ENCODE measurements at regions not wholly inside any gene's neighbourhood (a gene's known extent, or its start where the extent isn't known, plus 50 kb on each side); places are given as distances from the start of the nearest gene placed in this dataset.

DNA sequence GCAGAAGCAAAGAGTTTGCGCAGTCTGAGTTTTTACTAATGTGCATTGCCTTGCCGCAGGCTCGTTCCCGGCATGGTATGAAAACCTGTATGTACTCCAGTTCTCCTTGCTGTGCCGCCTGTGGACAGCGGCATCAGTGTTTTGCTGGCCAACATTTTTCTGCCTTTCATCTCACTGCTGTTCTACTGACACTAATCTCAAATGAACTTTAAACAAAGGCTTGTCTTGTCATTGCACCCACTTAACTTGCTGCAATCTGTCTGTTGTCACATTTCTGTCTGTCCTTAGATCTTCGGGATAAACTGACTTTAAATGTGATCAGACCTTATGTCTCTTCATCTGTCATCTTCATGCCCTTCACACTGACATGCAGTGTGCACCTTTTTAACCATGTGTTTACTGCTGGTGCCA, 71.7 kb upstream of the ZNRF2 start:
- Histone ChIP-seq H3K4me3 (replicated peaks in 1 of 2; ENCODE audit: low read depth in 1 of 2, low read length in 2 of 2) (no peak overlapping the region), H3K27me3 (ENCODE audit: insufficient read depth, low read length) (no peaks in the 10 kb centered on the region), H3K9me2 (ENCODE audit: insufficient read depth) (no peaks in the 10 kb centered on the region), H4K20me1 (ENCODE audit: insufficient read depth) (no peaks in the 10 kb centered on the region), H3K9me3 (ENCODE audit: control insufficient read depth in 1 of 2, insufficient read depth in 1 of 2, low read depth in 1 of 2, low read length in 2 of 2) (no peaks in the 10 kb centered on the region), H2AFZ (ENCODE audit: low read depth, low read length, poor library complexity, severe bottlenecking) (no peak overlapping the region), H3K36me3 (ENCODE audit: control insufficient read depth in 1 of 2, insufficient read depth in 2 of 2, low read length in 2 of 2) (no peaks in the 10 kb centered on the region), H3K4me1 (ENCODE audit: control insufficient read depth in 1 of 2, insufficient read depth in 2 of 2, low read length in 2 of 2) (no peaks in the 10 kb centered on the region), H3K9ac (ENCODE audit: low read length) (no peak overlapping the region), H3K4me2 (ENCODE audit: low read length) (no peak overlapping the region), H3K27ac (ENCODE audit: low read depth, low read length) (no peak overlapping the region), H3K79me2 (ENCODE audit: insufficient read depth, low read length) (no peaks in the 10 kb centered on the region)
- TF ChIP-seq ZBTB33 (IDR thresholded peaks at IDR 0.05; ENCODE audit: extremely low read depth, insufficient replicate concordance, low read length) (no peak), EGR1 (IDR thresholded peaks at IDR 0.05; ENCODE audit: low read depth) (no peak), POLR2AphosphoS5 (IDR thresholded peaks at IDR 0.05; ENCODE audit: low read depth, low read length) (no peak), RAD21 (IDR thresholded peaks at IDR 0.05; ENCODE audit: low read depth) (no peak), EZH2phosphoT487 (IDR thresholded peaks at IDR 0.05; ENCODE audit: borderline replicate concordance) (no peak)
- TF ChIP-seq, protein P1, sequence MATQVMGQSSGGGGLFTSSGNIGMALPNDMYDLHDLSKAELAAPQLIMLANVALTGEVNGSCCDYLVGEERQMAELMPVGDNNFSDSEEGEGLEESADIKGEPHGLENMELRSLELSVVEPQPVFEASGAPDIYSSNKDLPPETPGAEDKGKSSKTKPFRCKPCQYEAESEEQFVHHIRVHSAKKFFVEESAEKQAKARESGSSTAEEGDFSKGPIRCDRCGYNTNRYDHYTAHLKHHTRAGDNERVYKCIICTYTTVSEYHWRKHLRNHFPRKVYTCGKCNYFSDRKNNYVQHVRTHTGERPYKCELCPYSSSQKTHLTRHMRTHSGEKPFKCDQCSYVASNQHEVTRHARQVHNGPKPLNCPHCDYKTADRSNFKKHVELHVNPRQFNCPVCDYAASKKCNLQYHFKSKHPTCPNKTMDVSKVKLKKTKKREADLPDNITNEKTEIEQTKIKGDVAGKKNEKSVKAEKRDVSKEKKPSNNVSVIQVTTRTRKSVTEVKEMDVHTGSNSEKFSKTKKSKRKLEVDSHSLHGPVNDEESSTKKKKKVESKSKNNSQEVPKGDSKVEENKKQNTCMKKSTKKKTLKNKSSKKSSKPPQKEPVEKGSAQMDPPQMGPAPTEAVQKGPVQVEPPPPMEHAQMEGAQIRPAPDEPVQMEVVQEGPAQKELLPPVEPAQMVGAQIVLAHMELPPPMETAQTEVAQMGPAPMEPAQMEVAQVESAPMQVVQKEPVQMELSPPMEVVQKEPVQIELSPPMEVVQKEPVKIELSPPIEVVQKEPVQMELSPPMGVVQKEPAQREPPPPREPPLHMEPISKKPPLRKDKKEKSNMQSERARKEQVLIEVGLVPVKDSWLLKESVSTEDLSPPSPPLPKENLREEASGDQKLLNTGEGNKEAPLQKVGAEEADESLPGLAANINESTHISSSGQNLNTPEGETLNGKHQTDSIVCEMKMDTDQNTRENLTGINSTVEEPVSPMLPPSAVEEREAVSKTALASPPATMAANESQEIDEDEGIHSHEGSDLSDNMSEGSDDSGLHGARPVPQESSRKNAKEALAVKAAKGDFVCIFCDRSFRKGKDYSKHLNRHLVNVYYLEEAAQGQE (IDR thresholded peaks at IDR 0.05; ENCODE audit: low read depth), result no peak
- ChIA-PET POLR2A (no interaction called here), RAD21 (ENCODE audit: low non-redundant PET in 1 of 2, low total read pairs in 2 of 2, uncharacterized antibody in 2 of 2, unreplicated experiment in 2 of 2) (no interaction called here), CTCF (no interaction called here)
- intact Hi-C loops (cut with micrococcal nuclease), result no loop called here
- ATAC-seq (no peak), DNase-seq (ENCODE audit: low read depth, low spot score) (no peak)
- BruUV-seq (replicated peaks), result no TSS peak
